GM19239 (cell line): ENCODE measurements at regions not wholly inside any gene's neighbourhood (a gene's known extent, or its start where the extent isn't known, plus 50 kb on each side); places are given as distances from the start of the nearest gene placed in this dataset.
"Not testable (repeated sequence)": the region's sequence is repeated elsewhere in the genome, so short reads cannot be mapped to it uniquely, and the experiment has no call there.

Experiments used
- DNase-seq: peaks from one replicate; pipeline ENCODE4 v3.0.0; 2011; ENCODE audit warnings: low spot score; ENCODE audit not compliant: insufficient read length
- FAIRE-seq: peaks from 2 replicates; lab custom pipeline; 2011; peaks lifted over from hg19 to GRCh38; lab: Jason Lieb, UNC

DNA sequence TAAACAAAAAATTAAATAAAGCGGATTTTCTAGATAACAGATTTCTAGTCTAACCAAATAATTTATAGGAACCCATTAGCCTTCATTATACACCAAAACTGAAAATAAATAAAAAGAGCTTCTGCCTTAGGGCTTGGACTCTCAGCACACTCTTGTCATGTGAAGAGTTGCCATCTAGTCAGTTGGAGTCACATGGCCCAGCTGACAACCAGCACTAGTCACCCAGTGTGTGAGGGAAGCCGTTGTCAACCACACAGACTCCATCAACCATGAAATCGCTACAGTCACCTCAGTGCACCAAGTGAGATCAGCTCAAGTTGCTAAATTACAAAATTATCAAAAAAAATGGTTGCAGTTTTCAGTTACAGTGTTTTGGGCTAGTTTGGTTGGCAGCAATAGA, 470.0 kb downstream of the GASK1B start:
- no peak for FAIRE-seq
- DNase-seq, result no peak

DNA sequence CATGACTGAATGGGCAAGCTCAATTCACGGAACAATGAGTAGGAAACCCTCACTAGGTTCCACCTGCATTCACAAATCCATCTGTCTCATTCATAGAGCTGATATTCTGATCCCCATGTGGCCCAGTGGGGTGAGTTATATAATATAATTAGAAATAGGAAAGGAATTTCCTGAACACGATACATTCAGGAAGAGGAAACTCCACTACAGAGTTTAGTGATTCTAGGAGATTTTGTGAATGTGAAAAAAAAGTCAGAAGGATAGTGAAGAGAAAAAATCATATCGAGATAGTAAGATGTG, 471.2 kb downstream of the GASK1B start:
- DNase-seq (no peak), FAIRE-seq (no peak)

DNA sequence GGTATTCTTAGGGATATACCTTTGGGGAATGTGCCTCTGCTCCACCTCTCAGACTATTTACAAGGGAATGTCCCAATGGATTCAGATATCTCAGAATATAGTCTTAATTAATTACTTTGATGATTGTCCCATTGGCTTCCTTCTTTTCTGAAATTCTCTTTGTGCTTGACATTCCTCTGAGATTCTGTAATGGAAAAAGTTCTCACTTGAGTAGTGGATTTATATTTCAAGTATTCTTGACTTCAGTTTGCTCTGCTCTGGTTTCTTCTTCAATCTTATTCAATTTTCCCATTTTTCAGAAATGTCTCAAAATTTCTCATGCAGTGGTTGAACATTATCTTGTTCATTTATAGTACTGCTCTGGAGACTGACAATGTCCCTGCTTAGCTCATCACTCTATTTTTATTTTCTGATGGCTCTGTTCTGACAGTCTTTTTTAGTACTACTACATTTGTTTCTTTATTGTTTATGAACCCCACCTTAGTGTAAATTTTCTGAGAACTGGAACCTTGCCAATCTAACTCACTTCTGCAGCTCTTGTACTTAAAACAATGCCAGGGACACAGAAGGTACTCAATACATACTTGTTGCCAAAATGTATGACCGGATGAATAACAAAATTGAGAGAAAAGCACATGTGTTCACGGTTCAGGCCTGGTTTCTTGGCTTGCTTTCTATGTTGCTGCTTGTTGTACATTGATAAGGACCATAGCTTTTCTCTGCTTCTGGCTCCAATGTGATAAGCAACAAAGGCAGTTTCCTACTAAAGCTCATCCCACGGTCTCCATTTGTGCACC, 471.7 kb downstream of the GASK1B start:
- FAIRE-seq (no peak), DNase-seq (no peak)

DNA sequence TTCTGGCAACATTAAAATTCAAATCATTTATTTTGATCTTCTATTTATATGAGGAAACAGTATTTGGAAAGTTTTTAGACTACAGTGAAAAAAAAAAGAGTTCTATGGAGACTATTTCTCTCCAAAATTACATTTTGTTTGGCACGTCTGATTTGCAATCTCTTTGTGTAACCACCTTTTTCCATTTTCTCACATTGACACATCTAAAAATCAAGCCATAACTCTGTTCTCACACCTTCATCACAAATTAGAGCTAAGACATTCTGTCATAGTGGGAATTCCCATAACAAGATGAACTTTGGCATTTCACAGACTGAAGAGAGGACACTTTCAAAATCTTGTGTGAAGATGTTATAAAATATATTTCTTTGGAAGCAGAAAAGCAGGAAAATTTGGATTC, 468.9 kb downstream of the GRIA2 start:
- FAIRE-seq (no peak), DNase-seq (no peak)

DNA sequence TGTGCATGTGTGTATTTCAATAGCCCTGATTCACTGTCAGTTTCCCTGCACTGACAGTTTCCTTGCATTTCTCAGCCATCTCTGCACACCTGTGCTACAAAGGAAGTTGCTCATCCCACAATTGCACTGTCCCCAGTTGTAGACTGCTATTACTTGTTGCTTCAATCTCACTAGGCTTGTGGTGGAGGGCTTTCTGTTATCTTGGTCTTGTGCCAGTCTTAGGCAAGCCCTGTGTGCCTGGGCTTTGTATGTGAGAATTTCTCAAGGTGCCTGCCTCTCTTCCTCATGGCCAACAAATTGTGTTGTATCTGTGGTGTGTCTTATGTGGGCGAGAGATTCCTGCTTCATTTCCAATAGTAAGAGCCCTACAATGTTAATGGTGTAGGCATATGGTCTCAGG, 467.4 kb downstream of the GRIA2 start:
- DNase-seq, result no peak
- FAIRE-seq, result no peak

DNA sequence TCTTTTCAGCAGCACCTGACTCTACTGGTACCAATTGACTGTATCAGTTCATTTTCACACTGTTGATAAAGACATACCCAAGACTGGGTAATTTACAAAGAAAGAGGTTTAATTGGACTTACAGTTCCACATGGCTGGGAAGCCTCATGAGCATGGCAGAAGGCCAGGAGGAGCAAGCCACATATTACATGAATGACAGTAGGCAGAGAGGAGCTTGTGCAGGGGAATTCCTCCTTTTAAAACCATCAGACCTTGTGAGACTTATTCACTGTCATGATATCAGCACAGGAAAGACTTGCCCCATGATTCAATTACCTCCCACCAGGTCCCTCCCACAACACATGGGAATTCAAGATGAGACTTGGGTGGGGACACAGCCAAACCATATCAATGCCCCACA, 458.8 kb downstream of the GRIA2 start:
- FAIRE-seq, DNase-seq: not testable (repeated sequence)

DNA sequence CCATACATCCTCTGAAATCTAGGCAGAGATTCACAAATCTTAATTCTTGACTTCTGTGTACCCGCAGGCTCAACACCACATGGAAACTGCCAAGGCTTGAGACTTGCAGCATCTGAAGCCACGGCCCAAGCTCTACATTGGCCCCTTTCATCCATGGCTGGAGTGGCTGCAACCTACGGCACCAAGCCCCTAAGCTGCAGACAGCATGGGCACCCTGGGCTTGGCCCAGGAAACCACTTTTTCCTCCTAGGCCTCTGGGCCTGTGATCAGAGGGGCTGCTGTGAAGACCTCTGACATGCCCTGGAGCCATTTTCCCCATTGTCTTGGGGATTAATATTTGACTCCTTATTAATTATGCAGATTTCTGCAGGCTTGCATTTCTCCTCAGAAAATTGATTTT, 457.9 kb downstream of the GRIA2 start:
- FAIRE-seq, result no peak
- DNase-seq, result no peak

DNA sequence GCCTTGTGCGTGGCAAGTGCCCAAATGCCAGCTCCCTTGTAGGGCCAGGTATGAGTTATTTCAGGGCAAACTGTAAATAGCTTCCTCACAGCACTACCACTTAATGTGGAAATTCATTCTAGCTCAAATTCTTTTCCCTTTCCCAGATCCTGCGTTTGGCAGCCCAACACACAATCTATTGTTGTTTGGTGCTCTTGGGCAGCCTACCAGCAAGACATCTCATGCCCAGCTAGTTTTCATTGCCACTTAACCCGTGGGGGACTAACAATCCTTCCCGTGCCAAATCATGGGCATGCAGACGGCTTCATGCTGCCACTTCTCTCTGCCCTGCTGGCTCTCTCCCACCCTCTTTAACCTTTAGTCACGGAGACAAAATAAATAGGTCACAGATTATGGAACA, 454.2 kb downstream of the GRIA2 start:
- DNase-seq (no peak), FAIRE-seq (no peak)

DNA sequence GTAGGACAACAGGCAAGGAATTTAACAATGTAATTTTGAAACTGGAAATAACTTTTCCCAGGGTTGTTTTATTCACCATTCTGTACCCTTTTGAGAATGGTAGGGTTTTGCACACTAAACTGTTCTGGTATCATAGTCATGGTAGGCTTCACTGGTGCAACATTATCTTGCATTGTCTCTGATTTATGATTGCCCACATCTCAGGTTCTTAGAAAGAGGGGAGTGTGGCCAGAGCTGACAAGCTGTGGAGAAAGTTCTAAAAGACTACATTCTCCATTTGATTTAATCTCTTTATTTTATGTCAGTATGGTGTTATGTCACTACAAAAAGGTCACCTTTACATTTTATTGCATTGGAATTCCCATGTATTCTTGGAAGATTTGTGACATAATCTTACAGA, 447.3 kb downstream of the GRIA2 start:
- no peak for FAIRE-seq
- no peak for DNase-seq

DNA sequence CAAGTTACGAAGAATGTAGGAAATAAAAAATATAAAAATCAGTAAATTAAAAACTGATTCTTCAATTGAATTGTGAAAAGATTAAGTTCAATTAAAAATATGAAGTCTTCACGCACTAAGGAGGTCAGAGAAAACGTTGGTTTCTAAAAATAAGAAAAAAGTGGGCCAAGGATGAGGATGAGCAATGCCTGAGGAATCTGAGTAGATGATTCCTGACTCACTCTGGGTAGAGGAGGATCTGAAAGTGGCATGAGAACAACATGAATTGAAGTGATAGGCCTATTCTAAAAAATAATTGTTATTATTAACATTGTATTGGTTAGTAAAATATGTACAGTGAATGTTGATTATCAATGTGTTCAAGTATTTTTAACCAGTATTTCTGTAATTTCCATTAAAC, 444.2 kb downstream of the GRIA2 start:
- FAIRE-seq, result no peak
- no peak for DNase-seq

DNA sequence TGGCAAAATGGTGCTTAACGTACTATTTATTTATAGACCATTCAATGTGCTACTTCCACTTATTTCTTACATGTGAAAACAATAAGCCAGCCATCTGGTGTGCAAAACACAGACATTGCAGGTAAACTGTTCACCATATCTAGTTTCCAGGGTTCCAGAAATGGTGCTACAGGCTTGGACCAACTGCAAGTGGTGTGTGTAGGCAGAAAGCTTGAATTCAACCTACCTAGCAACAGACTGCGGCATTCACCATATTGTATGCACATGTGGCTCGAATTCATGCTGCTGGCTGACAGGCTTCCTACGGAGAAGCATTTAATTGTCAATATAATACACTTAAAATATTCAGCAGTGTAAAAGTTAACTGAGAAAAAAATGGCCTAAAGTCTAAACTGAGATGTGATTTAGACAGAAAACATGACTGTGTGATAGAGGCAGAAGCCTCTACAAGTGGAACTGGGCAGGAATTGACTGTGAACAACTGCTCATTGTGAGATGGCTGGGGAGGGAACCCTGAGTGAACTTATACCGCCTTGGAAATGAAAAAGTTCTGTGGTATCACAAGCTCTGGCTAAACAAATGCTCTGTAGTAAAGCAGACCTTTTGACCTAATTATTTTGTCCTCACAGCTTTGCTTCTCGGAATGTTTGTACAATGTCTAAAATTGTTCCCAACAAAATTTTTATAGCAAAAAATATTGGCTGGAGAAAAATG, 434.7 kb downstream of the GRIA2 start:
- no peak for DNase-seq
- FAIRE-seq, result no peak

DNA sequence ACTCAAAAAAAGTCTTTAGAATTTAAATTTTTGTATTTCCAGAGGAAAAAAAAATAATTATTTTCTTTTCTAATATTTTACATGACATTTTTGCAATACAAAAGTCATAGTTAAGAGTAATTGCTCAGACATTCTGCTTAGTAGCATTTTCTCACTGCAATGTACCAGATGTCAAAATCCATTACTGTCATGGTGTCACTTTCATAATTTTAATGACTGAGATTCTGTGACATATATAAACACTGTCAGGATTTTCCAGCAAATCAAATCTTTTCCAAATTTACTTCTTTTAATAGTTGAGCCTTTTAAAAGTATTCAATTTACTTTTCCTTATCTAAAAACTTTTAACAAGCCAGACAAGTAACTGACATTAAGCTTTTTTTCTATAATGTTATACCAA, 422.7 kb downstream of the GRIA2 start:
- DNase-seq, result no peak
- FAIRE-seq, result no peak

DNA sequence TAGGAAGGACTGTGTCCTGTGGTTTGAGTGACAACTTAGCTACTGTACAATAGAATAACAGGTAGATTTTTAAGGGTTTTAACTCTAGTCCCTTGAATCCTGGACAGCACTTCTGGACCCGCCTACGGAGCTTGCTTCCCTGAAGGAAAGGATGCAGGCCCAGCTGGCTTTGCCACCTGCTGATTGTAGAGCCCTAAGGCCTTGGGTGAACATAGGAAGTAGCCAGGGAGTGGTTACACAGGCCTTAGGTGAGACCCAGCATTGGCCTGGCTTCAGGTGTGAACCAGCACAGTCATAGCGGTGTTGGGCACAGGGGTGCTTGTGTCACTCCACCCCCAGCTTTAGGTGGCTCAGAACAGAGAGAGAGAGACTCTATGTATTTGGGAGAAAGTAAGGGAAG, 413.5 kb downstream of the GRIA2 start:
- no peak for DNase-seq

DNA sequence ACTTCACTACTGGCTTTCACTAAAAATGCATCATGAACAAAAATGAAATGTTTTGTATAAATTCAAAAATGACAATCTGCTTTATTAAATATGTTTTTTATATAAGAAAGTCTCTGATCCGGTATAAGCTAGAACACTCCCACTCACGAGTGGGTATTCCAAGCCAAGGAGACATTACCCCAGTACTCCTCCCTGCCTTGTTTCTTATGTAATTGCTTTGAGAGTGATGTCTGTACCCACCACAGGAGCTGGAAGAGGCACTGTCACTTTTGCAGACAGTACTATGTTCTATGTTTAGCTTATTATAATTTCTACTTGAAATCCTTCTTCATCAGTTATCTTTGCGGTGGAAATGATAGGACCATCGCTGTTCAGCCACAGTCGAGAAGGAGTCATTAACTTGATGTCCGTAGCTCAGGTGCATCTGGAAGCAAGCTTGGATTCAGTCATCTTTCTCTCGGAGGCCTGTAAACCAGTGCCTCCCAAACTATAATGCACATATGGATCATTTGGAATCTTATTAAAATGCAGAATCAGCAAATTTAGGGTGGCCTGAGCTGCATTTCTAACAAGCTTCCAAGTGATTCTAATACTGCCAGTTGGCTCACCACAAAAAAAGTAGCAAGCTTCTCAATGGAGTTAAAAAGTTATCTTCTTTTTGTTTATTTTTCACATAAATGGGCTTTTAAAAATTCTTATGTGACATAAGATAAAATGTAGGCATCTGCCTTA, 396.4 kb downstream of the GRIA2 start:
- FAIRE-seq, result no peak

More for the DNA sequence above, 413.5 kb downstream of the GRIA2 start:
- no peak for FAIRE-seq

DNA sequence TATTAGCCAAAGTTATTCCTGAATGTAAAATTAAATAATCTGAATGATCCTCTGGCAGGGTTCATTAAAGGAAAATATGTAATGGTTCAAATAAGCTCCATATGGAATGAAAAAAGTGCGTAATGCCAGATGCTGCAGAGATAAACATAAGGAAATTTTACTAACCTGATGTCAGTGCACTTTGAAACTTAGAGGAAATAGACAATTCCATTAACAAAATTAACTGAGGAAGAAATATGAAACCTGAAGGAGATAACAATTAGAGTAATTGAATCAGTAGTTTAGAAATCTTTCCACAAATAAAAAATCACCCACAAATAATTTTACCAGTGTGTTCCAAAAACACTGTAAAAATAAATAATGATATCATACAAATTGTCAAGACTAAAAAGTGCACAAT, 387.5 kb downstream of the GRIA2 start:
- DNase-seq, result no peak
- no peak for FAIRE-seq

More for the DNA sequence above, 396.4 kb downstream of the GRIA2 start:
- DNase-seq, result no peak

DNA sequence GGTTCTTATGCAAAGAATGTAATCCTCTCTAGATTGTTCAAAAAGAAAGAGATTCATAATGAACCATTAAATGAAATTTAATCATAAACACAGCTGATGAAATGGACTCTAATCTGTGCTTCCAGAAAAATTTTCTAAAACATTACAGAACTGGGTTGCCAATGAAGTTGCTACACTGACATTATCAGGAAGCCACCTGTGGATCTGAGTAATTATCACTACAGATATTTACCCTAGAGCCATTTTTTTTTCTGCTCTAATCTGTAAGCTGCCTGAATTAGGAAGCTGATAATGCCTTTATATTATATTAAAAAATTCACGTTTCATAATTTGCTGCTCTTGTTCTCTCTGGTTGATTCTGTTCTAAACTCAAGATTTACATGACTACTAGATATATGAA, 380.1 kb downstream of the GRIA2 start:
- no peak for FAIRE-seq
- DNase-seq, result no peak

DNA sequence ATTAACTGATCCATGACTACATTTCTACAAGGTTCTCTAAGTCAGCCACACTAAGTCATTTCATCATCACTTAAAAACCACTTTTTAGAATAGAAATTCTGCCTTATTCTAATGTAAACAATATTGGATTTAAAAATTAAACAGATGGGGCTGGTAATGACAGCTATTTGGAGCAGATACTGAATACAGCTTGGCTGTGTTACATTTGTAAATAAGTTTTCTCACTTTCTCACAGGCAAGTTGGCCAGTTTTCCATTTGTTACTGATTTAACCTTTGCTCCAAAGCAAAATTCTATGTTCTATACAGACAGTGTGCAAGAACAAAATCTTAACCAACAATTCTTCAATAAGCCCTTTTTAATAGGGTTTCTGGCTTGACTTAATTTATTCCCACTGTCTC, 370.7 kb downstream of the GRIA2 start:
- FAIRE-seq (no peak), DNase-seq (no peak)

DNA sequence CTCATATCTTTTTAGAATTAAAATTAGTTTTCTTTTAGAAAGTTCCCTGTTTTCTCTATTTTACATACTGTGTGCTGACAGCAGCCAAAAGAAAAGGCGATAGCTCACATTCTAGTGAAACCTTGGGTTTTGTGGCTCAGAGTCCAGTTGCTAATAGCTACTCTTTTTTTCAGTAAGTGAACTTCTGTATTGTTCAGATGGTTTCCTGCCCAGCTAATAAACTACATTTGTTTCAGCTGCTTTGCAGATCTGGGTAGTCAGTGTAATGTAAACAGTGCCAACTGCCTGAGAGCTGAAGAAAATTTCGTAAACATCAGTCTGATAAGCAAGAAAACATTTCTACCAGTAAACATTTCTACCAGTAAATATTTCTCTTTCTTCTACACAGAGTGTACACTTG, 370.2 kb downstream of the GRIA2 start:
- no peak for FAIRE-seq
- no peak for DNase-seq

DNA sequence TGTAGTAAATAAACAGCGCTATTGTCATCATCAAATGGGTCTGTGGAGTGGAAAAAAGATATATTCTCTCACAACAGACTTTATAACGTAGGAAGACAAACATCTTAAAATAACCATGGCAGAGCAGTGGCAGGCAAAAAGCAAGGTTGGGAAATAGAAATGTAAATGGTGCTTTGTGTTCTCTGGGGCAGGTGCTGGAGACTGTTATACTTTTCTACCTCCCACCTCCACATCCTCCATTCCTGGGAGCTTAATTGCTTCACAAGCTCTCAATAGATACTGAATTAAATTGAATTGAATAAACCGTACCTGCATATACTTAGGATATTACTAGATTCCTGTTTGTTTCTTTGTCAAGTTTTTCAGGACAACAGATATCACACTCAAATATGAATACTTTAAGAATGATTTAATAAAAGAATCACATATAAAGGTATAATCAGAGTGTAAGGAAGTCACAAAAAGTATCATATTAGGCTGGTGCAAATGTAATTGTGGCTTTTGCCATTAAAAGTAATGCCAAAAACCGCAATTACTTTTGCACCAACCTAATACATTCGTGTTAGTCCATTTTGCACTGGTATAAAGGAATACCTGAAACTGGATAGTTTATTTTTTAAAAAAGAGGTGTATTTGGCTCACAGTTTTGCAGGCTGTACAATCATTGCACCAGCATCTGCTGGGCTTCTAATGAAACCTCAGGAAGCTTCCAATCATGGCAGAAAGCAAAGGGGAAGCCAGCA, 367.3 kb downstream of the GRIA2 start:
- no peak for FAIRE-seq
- no peak for DNase-seq

DNA sequence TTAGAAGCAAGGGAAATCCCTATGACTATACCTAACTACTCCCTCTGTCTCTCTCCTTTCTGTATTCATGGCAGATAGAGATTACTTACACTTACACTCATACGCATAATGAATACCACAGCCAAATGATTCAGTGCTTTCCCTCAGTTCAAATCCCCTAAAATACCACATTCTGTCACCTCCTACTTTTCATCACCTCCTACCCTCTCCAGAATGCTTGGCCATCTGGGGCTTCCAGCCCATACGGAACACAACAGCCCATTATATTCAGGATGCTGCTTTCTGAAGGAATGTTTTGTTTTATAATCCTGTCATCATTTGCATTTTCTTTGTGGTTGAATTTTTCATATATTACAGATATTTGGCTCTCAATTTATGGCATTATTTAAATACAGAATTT, 361.6 kb downstream of the GRIA2 start:
- FAIRE-seq (no peak), DNase-seq (no peak)
